ENCODE measurements at regions not wholly inside any gene's neighbourhood (a gene's known extent, or its start where the extent isn't known, plus 50 kb on each side); places are given as distances from the start of the nearest gene placed in this dataset.

- Histone ChIP-seq H3K4me3 (ENCODE audit: control insufficient read depth in 1 of 7, extremely low read depth in 1 of 7, insufficient read depth in 4 of 7, low read depth in 2 of 7, low read length in 6 of 7) (no peak overlapping the region), H3K27me3 (replicated peaks in 2 of 5; ENCODE audit: control insufficient read depth in 4 of 5, insufficient read depth in 5 of 5, low read length in 4 of 5) (no peaks in the 10 kb centered on the region), H3K4me1 (ENCODE audit: control extremely low read depth in 1 of 4, control insufficient read depth in 4 of 4, insufficient read depth in 4 of 4, low read length in 3 of 4) (no peaks in the 10 kb centered on the region), H3K36me3 (ENCODE audit: control insufficient read depth in 4 of 4, insufficient read depth in 4 of 4, low read length in 3 of 4) (no peaks in the 10 kb centered on the region), H3K9me3 (ENCODE audit: control extremely low read depth in 1 of 5, control insufficient read depth in 4 of 5, insufficient read depth in 2 of 5, low read depth in 1 of 5, low read length in 4 of 5) (no peaks in the 10 kb centered on the region), H3K27ac (ENCODE audit: insufficient read depth in 1 of 2, low read depth in 1 of 2, low read length in 2 of 2, poor library complexity in 1 of 2, severe bottlenecking in 2 of 2) (no peak overlapping the region)
- POLR2A ChIA-PET = no interaction called here
- CTCF ChIA-PET = no interaction called here
- no peak for DNase-seq
- WGBS (ENCODE audit: insufficient coverage) = 72% methylated on average over 2 of the region's 4 CpGs
Measured at GRCh38 chr7:52254396-52255010, 780.9 kb upstream of the POM121L12 start.

- Histone ChIP-seq H3K27ac (ENCODE audit: insufficient read depth in 1 of 2, low read depth in 1 of 2, low read length in 2 of 2, poor library complexity in 1 of 2, severe bottlenecking in 2 of 2) (no peak overlapping the region), H3K9me3 (ENCODE audit: control extremely low read depth in 1 of 5, control insufficient read depth in 4 of 5, insufficient read depth in 2 of 5, low read depth in 1 of 5, low read length in 4 of 5) (no peaks in the 10 kb centered on the region), H3K4me3 (ENCODE audit: control insufficient read depth in 1 of 7, extremely low read depth in 1 of 7, insufficient read depth in 4 of 7, low read depth in 2 of 7, low read length in 6 of 7) (no peak overlapping the region), H3K27me3 (replicated peaks in 2 of 5; ENCODE audit: control insufficient read depth in 4 of 5, insufficient read depth in 5 of 5, low read length in 4 of 5) (no peaks in the 10 kb centered on the region), H3K4me1 (ENCODE audit: control extremely low read depth in 1 of 4, control insufficient read depth in 4 of 4, insufficient read depth in 4 of 4, low read length in 3 of 4) (no peaks in the 10 kb centered on the region), H3K36me3 (ENCODE audit: control insufficient read depth in 4 of 4, insufficient read depth in 4 of 4, low read length in 3 of 4) (no peaks in the 10 kb centered on the region)
- ChIA-PET CTCF (no interaction called here), POLR2A (no interaction called here)
- 50% methylated on average over 3 of the region's 5 CpGs for WGBS (ENCODE audit: insufficient coverage)
- DNase-seq = no peak
Measured at GRCh38 chr7:52253953-52254352, 781.5 kb upstream of the POM121L12 start.

- H3K9me3 ChIP-seq (ENCODE audit: control extremely low read depth in 1 of 5, control insufficient read depth in 4 of 5, insufficient read depth in 2 of 5, low read depth in 1 of 5, low read length in 4 of 5) = no peaks in the 10 kb centered on the region
- no peaks in the 10 kb centered on the region for H3K4me1 ChIP-seq (ENCODE audit: control extremely low read depth in 1 of 4, control insufficient read depth in 4 of 4, insufficient read depth in 4 of 4, low read length in 3 of 4)
- H3K4me3 ChIP-seq (ENCODE audit: control insufficient read depth in 1 of 7, extremely low read depth in 1 of 7, insufficient read depth in 4 of 7, low read depth in 2 of 7, low read length in 6 of 7) = no peak overlapping the region
- no peak for DNase-seq
- POLR2A ChIA-PET = no interaction called here
- CTCF ChIA-PET = no interaction called here
- no peaks in the 10 kb centered on the region for H3K36me3 ChIP-seq (ENCODE audit: control insufficient read depth in 4 of 4, insufficient read depth in 4 of 4, low read length in 3 of 4)
- H3K27me3 ChIP-seq (replicated peaks in 2 of 5; ENCODE audit: control insufficient read depth in 4 of 5, insufficient read depth in 5 of 5, low read length in 4 of 5) = no peaks in the 10 kb centered on the region
- H3K27ac ChIP-seq (ENCODE audit: insufficient read depth in 1 of 2, low read depth in 1 of 2, low read length in 2 of 2, poor library complexity in 1 of 2, severe bottlenecking in 2 of 2) = no peak overlapping the region
- 87% methylated on average over 4 of the region's 6 CpGs for WGBS (ENCODE audit: insufficient coverage)
Measured at GRCh38 chr7:52249741-52250140, 785.7 kb upstream of the POM121L12 start.

GRCh38 chr7:52247518-52247917 is 787.9 kb upstream of the POM121L12 start:
- POLR2A ChIA-PET = no interaction called here
- DNase-seq = no peak
- 95% methylated on average over 3 of the region's 4 CpGs for WGBS (ENCODE audit: insufficient coverage)
- Histone ChIP-seq H3K27me3 (replicated peaks in 2 of 5; ENCODE audit: control insufficient read depth in 4 of 5, insufficient read depth in 5 of 5, low read length in 4 of 5) (no peaks in the 10 kb centered on the region), H3K36me3 (ENCODE audit: control insufficient read depth in 4 of 4, insufficient read depth in 4 of 4, low read length in 3 of 4) (no peaks in the 10 kb centered on the region), H3K4me1 (ENCODE audit: control extremely low read depth in 1 of 4, control insufficient read depth in 4 of 4, insufficient read depth in 4 of 4, low read length in 3 of 4) (no peaks in the 10 kb centered on the region), H3K4me3 (ENCODE audit: control insufficient read depth in 1 of 7, extremely low read depth in 1 of 7, insufficient read depth in 4 of 7, low read depth in 2 of 7, low read length in 6 of 7) (no peak overlapping the region), H3K9me3 (ENCODE audit: control extremely low read depth in 1 of 5, control insufficient read depth in 4 of 5, insufficient read depth in 2 of 5, low read depth in 1 of 5, low read length in 4 of 5) (peaks cover 0 to 2% (median 0%) of the 10 kb centered on the region in 5 experiments), H3K27ac (ENCODE audit: insufficient read depth in 1 of 2, low read depth in 1 of 2, low read length in 2 of 2, poor library complexity in 1 of 2, severe bottlenecking in 2 of 2) (no peak overlapping the region)
- CTCF ChIA-PET = no interaction called here

- H3K4me1 ChIP-seq (ENCODE audit: control extremely low read depth in 1 of 4, control insufficient read depth in 4 of 4, insufficient read depth in 4 of 4, low read length in 3 of 4) = no peaks in the 10 kb centered on the region
- peaks cover 0 to 2% (median 0%) of the 10 kb centered on the region in 5 experiments for H3K9me3 ChIP-seq (ENCODE audit: control extremely low read depth in 1 of 5, control insufficient read depth in 4 of 5, insufficient read depth in 2 of 5, low read depth in 1 of 5, low read length in 4 of 5)
- no peak overlapping the region for H3K4me3 ChIP-seq (ENCODE audit: control insufficient read depth in 1 of 7, extremely low read depth in 1 of 7, insufficient read depth in 4 of 7, low read depth in 2 of 7, low read length in 6 of 7)
- H3K27me3 ChIP-seq (replicated peaks in 2 of 5; ENCODE audit: control insufficient read depth in 4 of 5, insufficient read depth in 5 of 5, low read length in 4 of 5) = no peaks in the 10 kb centered on the region
- WGBS (ENCODE audit: insufficient coverage) = 88% methylated on average over 1 of the region's 3 CpGs
- H3K36me3 ChIP-seq (ENCODE audit: control insufficient read depth in 4 of 4, insufficient read depth in 4 of 4, low read length in 3 of 4) = no peaks in the 10 kb centered on the region
- ChIA-PET CTCF (no interaction called here), POLR2A (no interaction called here)
- DNase-seq = no peak
- H3K27ac ChIP-seq (ENCODE audit: insufficient read depth in 1 of 2, low read depth in 1 of 2, low read length in 2 of 2, poor library complexity in 1 of 2, severe bottlenecking in 2 of 2) = no peak overlapping the region
Measured at GRCh38 chr7:52243685-52244084, 791.7 kb upstream of the POM121L12 start.

GRCh38 chr7:52233248-52233647 is 802.2 kb upstream of the POM121L12 start:
- 79% methylated on average over 2 of the region's 2 CpGs for WGBS (ENCODE audit: insufficient coverage)
- CTCF ChIA-PET = no interaction called here

GRCh38 chr7:52211930-52212329 is 823.5 kb upstream of the POM121L12 start:
- no peaks in the 10 kb centered on the region for H3K36me3 ChIP-seq (ENCODE audit: control insufficient read depth in 4 of 4, insufficient read depth in 4 of 4, low read length in 3 of 4)
- H3K4me3 ChIP-seq (ENCODE audit: control insufficient read depth in 1 of 7, extremely low read depth in 1 of 7, insufficient read depth in 4 of 7, low read depth in 2 of 7, low read length in 6 of 7) = no peak overlapping the region
- POLR2A ChIA-PET = no interaction called here
- CTCF ChIA-PET = no interaction called here
- no peaks in the 10 kb centered on the region for H3K9me3 ChIP-seq (ENCODE audit: control extremely low read depth in 1 of 5, control insufficient read depth in 4 of 5, insufficient read depth in 2 of 5, low read depth in 1 of 5, low read length in 4 of 5)
- 64% methylated on average over 3 of the region's 3 CpGs for WGBS (ENCODE audit: insufficient coverage)
- no peaks in the 10 kb centered on the region for H3K4me1 ChIP-seq (ENCODE audit: control extremely low read depth in 1 of 4, control insufficient read depth in 4 of 4, insufficient read depth in 4 of 4, low read length in 3 of 4)
- no peak overlapping the region for H3K27ac ChIP-seq (ENCODE audit: insufficient read depth in 1 of 2, low read depth in 1 of 2, low read length in 2 of 2, poor library complexity in 1 of 2, severe bottlenecking in 2 of 2)
- DNase-seq = no peak
- H3K27me3 ChIP-seq (replicated peaks in 2 of 5; ENCODE audit: control insufficient read depth in 4 of 5, insufficient read depth in 5 of 5, low read length in 4 of 5) = no peaks in the 10 kb centered on the region

More at GRCh38 chr7:52233248-52233647, 802.2 kb upstream of the POM121L12 start:
- Histone ChIP-seq H3K36me3 (ENCODE audit: control insufficient read depth in 4 of 4, insufficient read depth in 4 of 4, low read length in 3 of 4) (no peaks in the 10 kb centered on the region), H3K9me3 (ENCODE audit: control extremely low read depth in 1 of 5, control insufficient read depth in 4 of 5, insufficient read depth in 2 of 5, low read depth in 1 of 5, low read length in 4 of 5) (peaks cover 0 to 6% (median 2%) of the 10 kb centered on the region in 5 experiments), H3K4me1 (ENCODE audit: control extremely low read depth in 1 of 4, control insufficient read depth in 4 of 4, insufficient read depth in 4 of 4, low read length in 3 of 4) (no peaks in the 10 kb centered on the region), H3K27me3 (replicated peaks in 2 of 5; ENCODE audit: control insufficient read depth in 4 of 5, insufficient read depth in 5 of 5, low read length in 4 of 5) (no peaks in the 10 kb centered on the region), H3K4me3 (ENCODE audit: control insufficient read depth in 1 of 7, extremely low read depth in 1 of 7, insufficient read depth in 4 of 7, low read depth in 2 of 7, low read length in 6 of 7) (no peak overlapping the region), H3K27ac (ENCODE audit: insufficient read depth in 1 of 2, low read depth in 1 of 2, low read length in 2 of 2, poor library complexity in 1 of 2, severe bottlenecking in 2 of 2) (no peak overlapping the region)
- no peak for DNase-seq
- POLR2A ChIA-PET = no interaction called here
